ENCODE measurements at regions not wholly inside any gene's neighbourhood (a gene's known extent, or its start where the extent isn't known, plus 50 kb on each side); places are given as distances from the start of the nearest gene placed in this dataset.

DNA sequence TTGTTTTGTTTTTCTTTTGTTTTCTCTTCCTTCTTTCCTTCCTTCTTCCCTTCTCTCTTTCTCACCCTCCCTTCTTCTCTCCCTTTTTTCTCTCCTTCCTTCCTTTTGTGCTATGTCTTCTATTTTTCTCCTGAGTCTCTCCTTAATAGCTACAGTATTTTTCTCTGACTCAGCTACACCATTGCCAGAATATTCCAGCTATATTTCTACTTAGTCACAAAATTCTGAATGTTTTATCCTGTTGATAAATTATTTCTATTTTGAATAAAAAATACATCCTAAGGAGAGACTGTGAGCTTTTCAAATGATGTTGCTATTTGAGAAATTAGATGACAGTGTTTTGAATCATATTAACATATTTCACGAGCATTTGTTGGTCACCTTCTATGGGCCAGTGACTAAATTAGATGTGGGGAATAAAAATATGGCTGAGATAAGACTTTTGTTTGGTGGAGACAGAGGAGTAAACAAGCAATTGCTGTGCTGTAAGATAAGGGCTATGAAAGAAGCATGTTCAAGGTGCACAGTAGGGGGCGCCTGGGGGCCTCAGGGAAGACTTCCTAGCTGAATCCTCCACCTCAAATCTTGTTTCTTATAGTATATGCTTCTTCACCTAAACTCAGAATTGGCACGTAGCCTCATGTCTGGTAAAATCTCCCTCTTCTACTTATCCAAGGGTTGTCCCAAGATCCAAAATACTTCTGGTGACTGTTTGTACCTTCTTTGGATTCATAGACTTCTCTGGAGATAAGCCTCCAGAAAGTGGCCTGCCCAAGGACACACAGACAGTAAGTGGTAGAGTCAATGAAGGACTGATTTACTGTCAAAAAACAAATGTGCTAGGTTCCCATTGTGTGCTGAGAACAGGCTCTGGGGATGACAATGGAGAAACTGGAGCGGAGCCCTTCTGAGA is 115.5 kb upstream of the CREB5 start:
- no peak for DNase-seq

DNA sequence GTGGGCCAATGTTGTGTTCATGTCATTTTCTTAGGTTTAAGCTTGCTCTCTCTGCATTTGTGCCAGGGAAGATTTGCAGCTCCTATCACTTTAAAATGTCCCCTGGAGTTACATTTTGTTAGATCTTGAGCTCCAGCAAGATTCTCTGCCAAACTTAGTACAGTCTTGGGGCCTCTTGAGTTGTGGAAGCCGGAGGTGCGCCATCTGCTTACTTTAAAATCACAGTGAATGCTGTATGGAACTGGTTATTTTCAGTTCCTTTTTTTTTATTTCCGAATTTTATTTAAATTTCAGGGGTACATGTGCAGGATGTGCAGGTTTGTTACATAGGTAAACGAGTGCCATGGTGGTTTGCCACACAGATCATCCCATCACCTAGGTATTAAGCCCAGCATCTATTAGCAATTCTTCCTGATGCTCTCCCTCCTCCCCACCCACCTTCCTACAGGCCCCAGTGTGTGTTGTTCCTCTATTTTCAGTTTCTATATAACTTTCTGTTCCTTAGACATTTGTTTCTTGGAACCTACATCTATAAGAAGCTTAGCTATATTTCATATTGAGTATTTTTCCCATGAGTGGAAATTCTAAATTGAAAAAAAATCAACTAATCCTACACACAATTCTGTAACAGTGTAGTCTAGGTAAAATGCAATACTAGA is 114.4 kb upstream of the CREB5 start:
- no peak for DNase-seq

DNA sequence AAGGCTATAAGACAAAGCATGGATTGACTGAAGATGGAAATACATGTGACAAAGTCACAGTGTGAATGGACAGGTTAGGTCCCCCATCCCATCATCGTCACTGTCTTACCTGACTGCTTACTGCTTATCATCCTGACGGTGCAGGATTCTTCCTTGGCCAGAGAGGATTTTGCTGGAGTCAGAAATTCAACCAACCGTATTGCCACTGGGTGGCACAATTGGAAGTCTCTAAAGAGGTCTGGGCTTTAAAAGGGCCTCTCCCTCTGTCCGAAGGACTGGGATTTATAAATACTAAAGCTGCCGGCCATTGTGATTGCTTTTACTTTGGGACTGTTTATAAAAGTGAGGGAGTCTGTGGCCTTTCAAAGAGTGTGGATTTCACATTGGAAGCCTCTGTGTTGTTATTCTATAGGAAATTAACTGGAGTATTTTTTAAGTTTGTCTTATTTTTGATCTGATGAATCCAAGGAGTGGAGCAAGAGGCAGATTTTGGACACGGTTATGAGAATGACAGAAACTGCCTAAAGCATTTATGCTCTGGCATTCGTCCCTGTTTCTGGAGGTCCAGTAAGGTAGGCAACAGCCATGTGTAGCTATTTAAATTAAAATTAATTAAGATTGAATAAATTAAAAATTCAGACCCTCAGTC is 113.3 kb upstream of the CREB5 start:
- DNase-seq = peak; percentile 57

DNA sequence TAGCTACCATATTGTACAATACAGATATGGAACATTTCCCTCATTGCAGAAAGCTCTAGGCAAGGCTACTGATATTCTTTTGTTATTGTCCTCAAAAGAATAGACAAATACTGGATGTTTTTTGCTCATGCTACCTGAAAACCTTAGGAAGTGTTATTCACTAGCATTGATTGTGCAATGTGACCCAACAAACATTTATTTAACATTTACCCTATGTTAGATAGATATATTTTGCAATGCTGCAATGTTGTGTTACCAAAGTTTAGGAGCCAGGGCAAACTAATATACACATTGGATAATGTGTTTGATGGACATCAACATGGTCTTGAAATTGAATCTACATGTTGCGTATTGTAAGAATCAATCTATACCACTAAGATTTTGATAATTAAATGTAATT is 112.8 kb upstream of the CREB5 start:
- no peak for DNase-seq

DNA sequence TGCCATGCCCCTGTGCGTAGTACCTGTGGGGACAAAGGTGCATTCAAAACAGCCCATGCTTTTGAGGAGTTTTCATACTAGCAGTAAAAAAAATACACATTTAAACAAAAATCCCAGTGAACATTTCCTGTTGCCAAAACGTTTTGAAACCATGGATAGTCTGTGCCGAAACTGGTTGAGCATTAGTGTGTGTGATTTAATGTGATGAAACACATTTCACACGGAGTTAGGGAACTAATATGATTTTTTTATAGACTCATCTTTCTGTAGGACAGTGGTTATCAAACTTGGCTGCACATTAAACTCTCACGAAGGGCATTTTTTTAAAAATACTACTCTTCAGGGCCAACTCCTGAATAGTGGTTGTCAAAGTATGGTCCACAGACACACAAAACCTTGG is 111.8 kb upstream of the CREB5 start:
- DNase-seq = no peak

DNA sequence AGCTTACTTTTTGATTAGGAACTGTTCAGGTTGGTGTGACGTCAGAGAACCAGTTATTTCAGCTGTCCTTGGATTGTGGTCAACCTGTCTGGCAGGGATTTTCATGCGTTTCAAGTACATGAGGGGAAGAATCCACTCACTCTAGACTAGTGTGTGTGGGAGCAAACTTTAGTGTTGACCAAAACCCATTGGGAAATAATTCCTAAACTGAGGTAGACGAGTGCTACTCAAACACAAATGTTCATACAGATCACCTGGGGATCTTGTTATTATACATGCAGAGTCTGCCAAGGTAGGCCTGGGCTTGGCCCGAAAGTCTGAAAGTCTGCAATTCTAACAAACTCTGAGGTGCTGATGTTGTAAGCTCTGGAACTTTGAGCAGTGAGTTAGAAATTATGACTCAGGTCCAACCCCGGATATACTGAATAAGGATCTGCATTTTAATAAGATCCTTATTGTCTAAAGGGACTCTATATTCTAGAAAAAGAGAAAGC is 111.1 kb upstream of the CREB5 start:
- peak; percentile 59 for DNase-seq

DNA sequence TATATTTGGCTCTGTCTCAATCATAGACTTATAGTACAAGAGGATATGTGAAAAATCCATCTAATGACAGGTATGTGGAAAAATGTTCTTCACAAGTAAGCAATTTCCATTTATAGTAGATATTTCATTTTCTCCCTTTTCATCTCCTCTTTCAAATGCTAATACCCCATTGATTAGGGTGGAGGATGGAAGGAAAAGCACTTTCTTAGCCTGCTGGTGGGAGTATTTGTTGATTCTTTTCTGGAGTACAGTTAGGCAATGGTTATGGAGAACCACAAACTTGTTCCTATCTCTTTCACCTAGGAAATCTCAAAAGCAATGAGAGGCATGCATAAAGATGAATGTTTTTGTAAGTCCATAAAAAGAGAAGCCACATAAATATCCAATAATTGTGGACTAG is 108.0 kb upstream of the CREB5 start:
- no peak for DNase-seq

DNA sequence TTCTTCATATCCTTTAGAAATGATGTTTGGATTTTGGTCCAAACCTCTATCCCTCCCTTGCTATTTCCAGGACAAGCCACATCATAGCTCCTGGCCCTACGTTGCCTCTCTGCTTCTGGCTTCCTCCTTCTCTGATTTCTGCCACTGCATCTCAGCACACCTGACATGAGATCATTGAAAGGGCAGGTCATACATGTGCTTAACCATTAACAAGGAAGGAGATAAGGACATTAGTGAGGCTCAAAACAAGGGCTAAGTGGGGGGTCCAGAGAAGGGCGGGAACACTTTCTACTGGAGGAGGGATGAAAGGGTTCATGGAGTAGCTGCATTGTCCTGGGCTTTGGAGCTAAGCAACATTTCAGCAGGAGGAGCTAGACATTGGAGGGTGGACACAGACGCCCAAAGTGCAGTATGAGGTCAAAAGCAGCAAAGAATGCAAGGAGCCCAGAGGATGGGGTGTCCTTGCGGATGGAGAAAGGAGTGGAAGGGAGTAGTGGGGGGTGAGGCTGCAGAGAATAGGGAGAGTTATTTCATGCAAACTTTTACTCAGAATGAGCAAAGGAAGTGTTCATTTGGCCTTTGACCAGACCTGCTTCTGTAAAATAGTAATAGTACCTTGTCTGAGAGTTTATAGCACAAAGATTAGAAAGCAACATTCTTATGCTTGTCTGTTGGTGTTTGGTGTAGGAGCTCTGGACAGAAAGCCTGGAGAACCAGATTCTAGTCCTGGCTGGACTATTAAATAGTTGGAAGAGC is 102.4 kb upstream of the CREB5 start:
- no peak for DNase-seq

DNA sequence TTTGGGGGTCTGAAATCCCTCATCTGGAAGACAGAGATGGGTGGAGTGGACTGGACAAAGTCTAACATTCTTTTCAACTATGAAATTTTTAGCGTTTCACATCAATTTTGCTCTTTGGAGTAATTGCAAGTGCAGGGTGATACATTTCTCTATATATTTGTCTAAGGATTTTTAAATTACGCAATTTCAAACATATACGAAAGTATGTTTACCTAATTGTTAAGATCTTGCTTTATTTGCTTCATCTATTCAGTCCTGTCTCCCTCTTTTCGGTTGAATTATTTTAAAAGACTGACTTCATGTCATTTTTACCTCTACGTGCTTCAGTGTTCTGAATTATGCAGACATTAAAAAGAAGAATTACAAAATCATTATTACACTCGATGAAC is 101.9 kb upstream of the CREB5 start:
- no peak for DNase-seq

DNA sequence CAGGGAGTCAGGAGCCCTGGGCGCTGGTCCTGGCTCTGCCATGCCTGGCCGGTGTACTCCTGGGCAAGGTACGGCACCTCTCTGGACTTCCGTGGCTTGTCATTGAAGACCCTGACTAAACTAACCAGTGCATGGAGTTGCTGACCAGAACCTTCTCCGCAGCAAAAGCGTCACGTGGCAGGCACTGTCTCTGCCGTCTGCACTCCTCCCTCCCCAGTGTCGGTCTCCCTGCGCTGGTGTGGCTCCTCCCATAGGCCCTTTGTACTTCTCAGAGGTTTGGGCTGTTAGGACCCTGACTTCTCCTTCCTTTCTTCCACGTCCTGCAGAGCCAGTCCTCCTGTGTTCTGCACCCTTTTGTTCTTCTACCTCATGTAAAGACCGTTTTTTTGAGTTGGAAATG is 100.6 kb upstream of the CREB5 start:
- DNase-seq = no peak

DNA sequence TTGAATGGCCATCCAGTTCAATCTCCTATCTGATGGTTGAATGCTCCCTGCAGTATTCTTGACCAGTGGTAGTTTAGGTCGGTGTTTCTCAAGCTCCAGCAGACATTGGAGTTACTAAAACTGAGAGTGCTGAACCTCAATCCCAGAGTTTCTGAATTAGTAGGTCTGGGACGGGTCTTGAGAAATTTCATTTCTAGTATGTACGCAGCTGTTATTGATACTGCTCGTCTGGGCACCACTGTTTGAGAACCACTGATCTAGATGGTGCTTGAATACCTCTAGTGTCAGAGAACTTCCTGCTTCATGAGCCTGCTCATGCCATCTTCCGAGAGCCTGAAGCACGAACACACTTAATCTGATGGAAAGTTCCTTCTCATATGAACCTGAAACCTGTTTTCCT is 99.4 kb upstream of the CREB5 start:
- no peak for DNase-seq

DNA sequence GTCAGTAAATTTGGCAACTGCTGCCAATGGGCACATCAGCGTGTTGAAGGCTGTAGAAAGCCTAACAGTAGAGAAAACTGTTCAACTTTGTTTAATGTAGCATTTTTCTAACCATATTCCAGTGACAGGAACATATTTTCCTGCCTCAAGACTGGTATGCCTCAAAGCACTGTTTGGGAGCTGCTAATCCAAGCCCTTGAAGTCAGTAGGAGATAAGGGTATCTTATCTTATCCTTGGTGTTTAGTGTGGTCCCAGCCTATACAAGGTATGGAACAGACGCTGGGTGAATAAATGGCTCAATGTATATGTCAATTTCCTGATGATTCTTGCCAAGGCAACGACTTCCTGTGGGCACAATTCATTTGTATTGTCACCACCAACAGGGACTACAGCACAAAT is 97.5 kb upstream of the CREB5 start:
- DNase-seq = no peak

DNA sequence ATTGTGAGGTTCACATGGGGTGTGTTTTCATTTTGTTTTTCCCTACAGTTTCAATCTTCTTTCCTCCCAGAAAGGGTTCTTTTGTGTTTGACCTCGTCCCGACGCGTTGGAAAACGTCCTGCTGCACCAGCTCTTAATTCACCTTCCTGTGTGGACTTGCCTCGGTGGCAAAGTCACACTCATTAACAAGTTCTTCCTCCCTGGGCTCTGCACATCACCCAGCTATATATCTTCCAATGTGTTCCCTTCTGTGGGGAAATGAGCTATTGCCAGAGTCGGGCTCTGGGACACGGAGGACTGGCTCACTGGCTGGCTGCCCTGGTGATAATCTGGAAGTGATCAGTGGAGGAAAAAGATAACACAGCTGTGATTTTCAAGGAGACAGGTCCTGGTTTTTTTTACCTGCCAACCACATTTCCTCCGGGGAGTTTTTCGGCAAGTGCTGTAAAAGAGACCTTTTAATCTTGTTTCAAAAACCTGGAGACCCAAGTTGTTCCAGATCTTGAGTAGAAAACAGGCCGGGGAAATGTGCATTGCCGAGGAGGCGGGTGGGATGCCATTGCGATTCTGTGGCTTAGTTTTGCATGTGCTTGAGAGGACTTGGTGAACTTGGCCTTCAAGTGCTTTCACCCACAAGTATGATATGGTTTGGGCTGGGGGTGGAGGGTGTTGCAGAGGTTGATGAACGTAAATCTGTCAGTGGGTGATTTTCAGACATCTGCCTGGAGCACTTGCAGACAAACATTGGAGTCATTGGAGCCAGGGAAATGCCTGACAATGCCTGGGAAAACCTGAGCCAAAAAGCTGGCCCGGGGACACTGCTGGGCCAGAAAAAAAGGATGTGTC is 96.5 kb upstream of the CREB5 start:
- DNase-seq = no peak

DNA sequence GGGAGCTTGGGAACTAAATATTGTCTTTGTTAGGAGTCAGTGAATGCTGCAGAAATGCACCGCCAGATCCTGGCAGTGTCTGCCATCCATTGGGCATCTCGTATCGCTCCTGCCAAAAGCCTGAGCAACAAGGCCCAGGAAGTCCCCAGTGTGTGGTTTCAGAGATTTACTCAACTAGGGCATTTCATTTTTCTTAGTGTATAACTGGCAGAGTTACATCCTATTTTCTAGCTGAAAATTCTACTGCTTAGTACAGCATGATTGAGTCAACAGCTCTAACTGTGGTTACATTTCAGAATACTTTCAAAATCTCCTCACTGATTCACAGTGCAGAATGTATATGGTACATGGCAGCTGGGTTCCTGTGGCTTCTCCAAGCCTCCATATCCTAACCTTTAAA is 95.8 kb upstream of the CREB5 start:
- no peak for DNase-seq

DNA sequence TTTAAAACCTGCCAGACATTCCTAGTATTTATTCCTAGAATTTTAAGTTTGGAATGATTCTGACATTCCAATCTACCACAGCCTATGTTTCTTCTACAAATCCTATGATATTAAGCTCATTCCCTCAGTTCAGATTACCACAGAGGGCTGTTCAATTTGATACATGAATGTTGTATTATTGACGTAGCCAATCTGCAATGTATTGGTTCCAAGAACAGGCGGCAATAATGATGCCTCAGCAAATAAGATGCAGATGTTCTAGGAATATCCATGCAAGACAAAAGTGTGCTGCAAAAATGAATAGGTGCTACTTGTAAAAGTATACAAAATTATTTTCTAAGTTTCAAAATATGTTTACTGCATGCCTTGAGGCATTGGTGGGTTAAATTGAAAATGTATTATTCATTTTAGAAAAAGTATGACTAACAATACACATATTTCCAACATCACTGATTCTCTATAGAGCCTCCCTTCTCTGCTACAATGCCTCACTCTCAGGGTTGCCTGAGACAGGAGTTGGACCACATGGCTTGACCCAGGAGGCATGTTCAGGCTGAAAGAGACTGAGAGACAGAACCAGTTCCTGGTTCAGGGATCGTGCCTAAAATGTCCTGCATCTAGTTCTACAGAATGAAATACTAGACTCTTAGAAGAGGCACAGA is 94.1 kb upstream of the CREB5 start:
- no peak for DNase-seq

DNA sequence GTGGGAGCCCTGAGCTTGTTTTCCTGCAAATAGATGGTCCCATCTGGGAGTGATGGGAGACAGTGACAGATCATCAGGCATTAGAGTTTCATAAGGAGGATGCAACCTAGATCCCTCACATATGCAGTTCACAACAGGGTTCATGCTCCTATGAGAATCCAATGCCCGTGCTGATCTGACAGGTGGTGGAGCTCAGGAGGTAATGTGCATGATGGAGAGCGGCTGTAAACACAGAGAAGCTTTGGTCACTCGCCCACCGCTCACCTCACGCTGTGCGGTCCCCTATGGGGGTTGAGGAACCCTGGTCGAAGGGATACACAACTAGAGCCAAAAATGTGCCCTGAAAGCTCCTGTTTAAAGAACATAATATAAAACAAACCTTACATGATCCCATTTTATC is 88.5 kb upstream of the CREB5 start:
- no peak for DNase-seq

DNA sequence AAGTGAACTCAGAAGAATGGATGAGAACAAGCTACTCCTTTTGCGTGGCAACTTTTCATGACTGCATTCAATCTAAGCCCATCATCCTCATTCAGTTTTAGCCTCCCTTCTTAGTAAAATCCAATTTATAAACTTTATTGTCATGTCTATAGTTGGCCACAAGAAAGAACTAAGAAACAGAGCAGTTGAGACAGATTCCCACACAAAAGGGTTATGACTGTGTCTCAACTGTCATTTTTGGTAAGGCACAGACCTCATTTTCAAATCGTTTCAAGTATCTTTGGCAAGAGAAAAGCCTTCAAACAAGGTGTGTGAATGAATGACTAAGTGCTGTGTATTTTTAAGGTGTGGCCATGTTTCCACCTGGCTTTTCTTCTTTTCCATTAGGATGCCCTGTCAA is 84.2 kb upstream of the CREB5 start:
- no peak for DNase-seq

DNA sequence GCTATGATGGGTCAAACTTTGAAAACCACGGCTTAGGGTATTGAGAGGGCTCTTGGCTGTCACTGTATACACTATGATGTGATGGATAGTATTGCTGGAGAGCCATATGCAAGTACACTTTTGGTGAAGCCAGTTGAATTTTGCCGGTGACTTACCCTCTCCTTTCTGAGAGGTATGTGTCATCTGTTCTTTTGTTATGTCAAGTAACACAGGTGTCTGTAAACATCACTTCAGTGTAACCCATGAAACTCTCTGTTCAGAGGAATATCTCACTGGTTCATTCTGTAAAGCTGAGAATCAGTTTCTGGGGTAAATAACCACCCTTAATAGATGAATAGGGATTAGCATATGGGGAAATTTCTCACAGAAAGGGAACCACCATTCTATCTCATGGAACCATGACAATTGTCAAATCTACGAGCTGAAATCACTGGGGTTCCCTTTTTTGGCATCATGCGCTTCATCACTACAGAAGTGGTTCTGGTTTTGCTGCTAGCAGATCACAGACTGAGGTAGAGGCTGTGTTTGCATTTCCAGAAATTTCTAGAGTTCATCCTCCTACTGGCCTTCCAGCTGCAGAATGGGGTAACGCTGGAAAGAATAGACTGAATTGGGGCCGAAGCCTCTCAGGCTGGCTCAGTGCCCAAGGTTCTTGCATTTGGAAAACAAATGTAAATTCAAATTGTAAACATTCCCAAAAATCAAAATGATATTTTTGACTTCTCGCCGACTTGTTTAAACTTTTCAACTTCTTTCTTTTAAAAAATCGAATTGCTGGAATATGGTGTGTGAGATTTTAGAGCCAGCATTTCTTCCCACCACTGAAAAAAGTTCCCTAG is 83.3 kb upstream of the CREB5 start:
- DNase-seq = no peak

DNA sequence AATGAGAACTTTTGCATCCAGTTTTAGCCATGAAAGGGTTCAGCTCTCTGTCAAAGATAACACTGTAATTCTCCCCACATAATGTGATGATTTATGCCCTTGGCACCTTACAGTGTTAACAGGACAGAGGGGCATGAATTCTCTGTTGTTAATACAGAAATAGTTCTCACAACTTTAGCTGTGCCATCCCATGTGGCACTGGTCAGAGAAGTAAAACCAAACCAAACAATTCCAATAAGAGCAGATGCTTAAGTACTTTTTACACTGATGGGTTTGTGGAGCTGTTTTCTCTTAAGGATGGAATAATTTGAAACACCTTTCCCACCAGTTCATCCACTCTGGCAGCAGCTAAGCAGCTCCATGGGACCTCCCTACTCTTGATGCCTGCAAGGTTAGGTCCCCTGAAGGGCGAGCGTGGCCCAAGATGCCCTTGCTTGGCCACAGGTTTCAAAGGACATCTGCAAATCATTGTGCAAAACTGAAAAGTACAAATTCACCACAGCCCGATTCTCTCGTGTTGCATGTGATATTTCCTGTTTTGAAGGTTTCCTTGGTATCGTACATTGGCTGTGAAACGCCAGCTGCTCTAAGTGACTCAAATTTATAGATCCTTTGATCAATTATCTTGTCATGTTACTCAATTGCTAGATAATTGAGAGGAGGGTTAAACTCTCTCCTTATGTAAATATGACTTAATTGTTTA is 82.5 kb upstream of the CREB5 start:
- no peak for DNase-seq
